Activated CD4-positive, alpha-beta T cell treated with anti-CD3 and anti-CD28 coated beads for 36 hours (primary cell): ENCODE measurements at regions not wholly inside any gene's neighbourhood (a gene's known extent, or its start where the extent isn't known, plus 50 kb on each side); places are given as distances from the start of the nearest gene placed in this dataset.
A peak's percentile ranks its signal among the peaks of the same experiment; 100 is the strongest.

ENCODE experiments used
- ATAC-seq: fragments of 200-7000 bp; cut with Tn5 transposase; one replicate; pipeline ENCODE4 v1.10.0; 2021; ENCODE audit warnings: mild to moderate bottlenecking, moderate library complexity
- CTCF ChIA-PET: fragments of 350-600 bp; sonication (Branson Sonifier 250); formaldehyde crosslinking; loops from one replicate; lab custom pipeline; 2021; ENCODE audit warnings: antibody characterized with exemption; lab: Charles Lee
- POLR2A ChIA-PET: fragments of 350-600 bp; sonication (Branson Sonifier 250); formaldehyde crosslinking; loops from one replicate; lab custom pipeline; 2021; ENCODE audit warnings: antibody characterized with exemption, inconsistent platforms; lab: Charles Lee
- DNase-seq: peaks from one replicate; pipeline ENCODE4 v3.0.0-alpha.2; 2020
- H3K27ac Mint-ChIP-seq: one replicate; pipeline ENCODE4 v1.8.0; 2021; ENCODE audit warnings: mixed read lengths
- H3K27me3 Mint-ChIP-seq: one replicate; pipeline ENCODE4 v1.8.0; 2021; ENCODE audit warnings: mixed read lengths
- H3K36me3 Mint-ChIP-seq: one replicate; pipeline ENCODE4 v1.8.0; 2021; ENCODE audit warnings: low read depth, mixed read lengths
- H3K4me1 Mint-ChIP-seq: one replicate; pipeline ENCODE4 v1.8.0; 2021; ENCODE audit warnings: mixed read lengths
- H3K4me3 Mint-ChIP-seq: one replicate; pipeline ENCODE4 v1.8.0; 2021; ENCODE audit warnings: mild to moderate bottlenecking, moderate library complexity, mixed read lengths
- H3K9me3 Mint-ChIP-seq: one replicate; pipeline ENCODE4 v1.8.0; 2021; ENCODE audit warnings: low read depth, mixed read lengths
- intact Hi-C, 2 experiments: fragments of 100-400 bp; cut with DNase I in 1 of 2; cut with micrococcal nuclease in 1 of 2; formaldehyde crosslinking; loops; one replicate each; pipeline versions ENCODE4 v1.14.2 to v1.15.1; 2022 to 2024; cut with DNase I, micrococcal nuclease

- no peaks in the 10 kb centered on the region for H3K9me3 Mint-ChIP-seq
- H3K27ac Mint-ChIP-seq, result no peak overlapping the region
- CTCF ChIA-PET, result interaction anchor here (0.6 to 1.2 kb wide), 2 partner anchors 55 to 145 kb away, joined by 4 to 5 read pairs; no protein-coding TSS in a partner anchor
- no peak overlapping the region for H3K4me3 Mint-ChIP-seq
- POLR2A ChIA-PET, result no interaction called here
- intact Hi-C loops, result no loop called here
- H3K27me3 Mint-ChIP-seq, result no peaks in the 10 kb centered on the region
- ATAC-seq (peak; percentile 39), DNase-seq (peak; percentile 25)
- H3K36me3 Mint-ChIP-seq, result no peaks in the 10 kb centered on the region
- H3K4me1 Mint-ChIP-seq, result peaks cover 16% of the 10 kb centered on the region
Measured at GRCh38 chr9:89655990-89656657, 51.3 kb downstream of the GADD45G start.

- ChIA-PET CTCF (interaction anchor here (0.7 kb wide), 1 partner anchor 74 kb away, joined by 3 read pairs; no protein-coding TSS in a partner anchor), POLR2A (interaction anchor here (1.0 kb wide), 1 partner anchor 54 kb away, joined by 3 read pairs; no protein-coding TSS in a partner anchor)
- ATAC-seq (no peak), DNase-seq (no peak)
- H3K27me3 Mint-ChIP-seq, result no peaks in the 10 kb centered on the region
- H3K9me3 Mint-ChIP-seq, result no peaks in the 10 kb centered on the region
- H3K4me1 Mint-ChIP-seq, result peaks cover 16% of the 10 kb centered on the region
- intact Hi-C loops, result no loop called here
- no peaks in the 10 kb centered on the region for H3K36me3 Mint-ChIP-seq
- no peak overlapping the region for H3K4me3 Mint-ChIP-seq
- no peak overlapping the region for H3K27ac Mint-ChIP-seq
Measured at GRCh38 chr9:89657295-89657694, 52.5 kb downstream of the GADD45G start.

- ATAC-seq (peak; percentile 94), DNase-seq (peak; percentile 59)
- Mint-ChIP-seq H3K4me1 (peaks cover 16% of the 10 kb centered on the region), H3K27ac (no peak overlapping the region), H3K27me3 (no peaks in the 10 kb centered on the region), H3K4me3 (no peak overlapping the region), H3K36me3 (no peaks in the 10 kb centered on the region), H3K9me3 (no peaks in the 10 kb centered on the region)
- CTCF ChIA-PET, result interaction anchor here (0.7 kb wide), 1 partner anchor 74 kb away, joined by 3 read pairs; no protein-coding TSS in a partner anchor
- intact Hi-C loops, result no loop called here
- POLR2A ChIA-PET, result interaction anchor here (1.0 kb wide), 1 partner anchor 55 kb away, joined by 3 read pairs; no protein-coding TSS in a partner anchor
Measured at GRCh38 chr9:89657765-89658164, 53.0 kb downstream of the GADD45G start.

GRCh38 chr9:89658401-89658800, 53.6 kb downstream of the GADD45G start:
- Mint-ChIP-seq H3K4me1 (peaks cover 16% of the 10 kb centered on the region), H3K27ac (no peak overlapping the region), H3K9me3 (no peaks in the 10 kb centered on the region), H3K36me3 (no peaks in the 10 kb centered on the region), H3K4me3 (no peak overlapping the region), H3K27me3 (no peaks in the 10 kb centered on the region)
- ChIA-PET CTCF (no interaction called here), POLR2A (interaction anchor here (1.0 kb wide), 1 partner anchor 56 kb away, joined by 3 read pairs; no protein-coding TSS in a partner anchor)
- no peak for ATAC-seq
- intact Hi-C loops, result no loop called here
- no peak for DNase-seq

GRCh38 chr9:89658931-89659330, 54.1 kb downstream of the GADD45G start:
- H3K4me3 Mint-ChIP-seq, result no peak overlapping the region
- H3K27ac Mint-ChIP-seq, result no peak overlapping the region
- CTCF ChIA-PET, result no interaction called here
- DNase-seq (no peak), ATAC-seq (no peak)
- no peaks in the 10 kb centered on the region for H3K9me3 Mint-ChIP-seq
- no peaks in the 10 kb centered on the region for H3K36me3 Mint-ChIP-seq
- H3K4me1 Mint-ChIP-seq, result peaks cover 16% of the 10 kb centered on the region
- POLR2A ChIA-PET, result no interaction called here
- no peaks in the 10 kb centered on the region for H3K27me3 Mint-ChIP-seq
- intact Hi-C loops, result no loop called here

- Mint-ChIP-seq H3K27ac (no peak overlapping the region), H3K36me3 (no peaks in the 10 kb centered on the region)
- intact Hi-C loops, result no loop called here
Measured at GRCh38 chr9:89659473-89659872, 54.7 kb downstream of the GADD45G start.

GRCh38 chr9:89659891-89660685, 55.3 kb downstream of the GADD45G start:
- ChIA-PET CTCF (no interaction called here), POLR2A (no interaction called here)
- H3K27ac Mint-ChIP-seq, result no peak overlapping the region
- no peak for DNase-seq
- H3K4me1 Mint-ChIP-seq, result peaks cover 16% of the 10 kb centered on the region
- ATAC-seq, result no peak
- H3K36me3 Mint-ChIP-seq, result no peaks in the 10 kb centered on the region
- no peaks in the 10 kb centered on the region for H3K27me3 Mint-ChIP-seq
- no peak overlapping the region for H3K4me3 Mint-ChIP-seq
- intact Hi-C loops, result no loop called here
- H3K9me3 Mint-ChIP-seq, result no peaks in the 10 kb centered on the region

More at GRCh38 chr9:89659473-89659872, 54.7 kb downstream of the GADD45G start:
- ChIA-PET POLR2A (no interaction called here), CTCF (no interaction called here)
- DNase-seq (no peak), ATAC-seq (no peak)
- no peaks in the 10 kb centered on the region for H3K9me3 Mint-ChIP-seq
- peaks cover 16% of the 10 kb centered on the region for H3K4me1 Mint-ChIP-seq
- no peaks in the 10 kb centered on the region for H3K27me3 Mint-ChIP-seq
- H3K4me3 Mint-ChIP-seq, result no peak overlapping the region

GRCh38 chr9:89661391-89661949, 56.7 kb downstream of the GADD45G start:
- H3K27me3 Mint-ChIP-seq, result no peaks in the 10 kb centered on the region
- H3K9me3 Mint-ChIP-seq, result no peaks in the 10 kb centered on the region
- ChIA-PET POLR2A (no interaction called here), CTCF (no interaction called here)
- no peaks in the 10 kb centered on the region for H3K36me3 Mint-ChIP-seq
- ATAC-seq (no peak), DNase-seq (no peak)
- H3K4me1 Mint-ChIP-seq, result peaks cover 8% of the 10 kb centered on the region
- no peak overlapping the region for H3K4me3 Mint-ChIP-seq
- intact Hi-C loops, result no loop called here
- H3K27ac Mint-ChIP-seq, result no peak overlapping the region

GRCh38 chr9:89661956-89662717, 57.3 kb downstream of the GADD45G start:
- DNase-seq (no peak), ATAC-seq (no peak)
- Mint-ChIP-seq H3K9me3 (no peaks in the 10 kb centered on the region), H3K27ac (no peak overlapping the region), H3K4me1 (peaks cover 2% of the 10 kb centered on the region), H3K4me3 (no peak overlapping the region), H3K36me3 (no peaks in the 10 kb centered on the region), H3K27me3 (no peaks in the 10 kb centered on the region)
- intact Hi-C loops, result no loop called here
- ChIA-PET POLR2A (no interaction called here), CTCF (no interaction called here)

- Mint-ChIP-seq H3K27ac (no peak overlapping the region), H3K4me1 (peaks cover 5% of the 10 kb centered on the region), H3K27me3 (no peaks in the 10 kb centered on the region), H3K36me3 (no peaks in the 10 kb centered on the region), H3K9me3 (no peaks in the 10 kb centered on the region), H3K4me3 (no peak overlapping the region)
- ChIA-PET POLR2A (no interaction called here), CTCF (no interaction called here)
- no peak for ATAC-seq
- intact Hi-C loops, result no loop called here
- DNase-seq, result no peak
Measured at GRCh38 chr9:89662718-89663613, 58.2 kb downstream of the GADD45G start.
